ENCODE measurements at regions not wholly inside any gene's neighbourhood (a gene's known extent, or its start where the extent isn't known, plus 50 kb on each side); places are given as distances from the start of the nearest gene placed in this dataset.
"Not testable (repeated sequence)": the region's sequence is repeated elsewhere in the genome, so short reads cannot be mapped to it uniquely, and the experiment has no call there.

GRCh38 chr22:47400131-47400530, 637.7 kb downstream of the TBC1D22A start:
- not testable (repeated sequence) for TF ChIP-seq MAX (IDR thresholded peaks at IDR 0.05; ENCODE audit: low read depth, low read length); CTCF (IDR thresholded peaks at IDR 0.05; ENCODE audit: low read depth, low read length); POLR2A (IDR thresholded peaks at IDR 0.05; ENCODE audit: extremely low read depth, insufficient read length)

All from NB4 (cell line).